ENCODE measurements at regions not wholly inside any gene's neighbourhood (a gene's known extent, or its start where the extent isn't known, plus 50 kb on each side); places are given as distances from the start of the nearest gene placed in this dataset.

- TF ChIP-seq CTCF (IDR thresholded peaks at IDR 0.05; ENCODE audit: low read depth, low read length) (no peak), EZH2phosphoT487 (IDR thresholded peaks at IDR 0.05; ENCODE audit: low read depth) (no peak)
Observed at GRCh38 chr5:30878746-30879145, 314.7 kb upstream of the CDH6 start.

Data from OCI-LY3 (cell line).